ENCODE measurements at regions not wholly inside any gene's neighbourhood (a gene's known extent, or its start where the extent isn't known, plus 50 kb on each side); places are given as distances from the start of the nearest gene placed in this dataset.

- POLR2A ChIA-PET: no interaction called here
- H3K36me3 ChIP-seq (ENCODE audit: control insufficient read depth in 1 of 2, insufficient read depth in 2 of 2, low read length in 2 of 2): no peaks in the 10 kb centered on the region
- no peaks in the 10 kb centered on the region for H3K4me1 ChIP-seq (ENCODE audit: control insufficient read depth in 1 of 2, insufficient read depth in 2 of 2, low read length in 2 of 2)
- no peaks in the 10 kb centered on the region for H3K27me3 ChIP-seq (ENCODE audit: insufficient read depth, low read length)
- no peak overlapping the region for H3K27ac ChIP-seq (ENCODE audit: low read depth, low read length)
- H3K4me2 ChIP-seq (ENCODE audit: low read length): no peak overlapping the region
- CTCF ChIA-PET: no interaction called here
- no peak for DNase-seq (ENCODE audit: low read depth, low spot score)
- no peaks in the 10 kb centered on the region for H4K20me1 ChIP-seq (ENCODE audit: insufficient read depth)
- no peak for ATAC-seq
- H2AFZ ChIP-seq (ENCODE audit: low read depth, low read length, poor library complexity, severe bottlenecking): no peak overlapping the region
- intact Hi-C loops (cut with micrococcal nuclease): no loop called here
- H3K9me3 ChIP-seq (ENCODE audit: control insufficient read depth in 1 of 2, insufficient read depth in 1 of 2, low read depth in 1 of 2, low read length in 2 of 2): peaks cover 0 to 44% of the 10 kb centered on the region in 2 experiments; a peak in 2 of 4 replicates
- no TSS peak for BruUV-seq (replicated peaks)
- H3K9ac ChIP-seq (ENCODE audit: low read length): no peak overlapping the region
- H3K9me2 ChIP-seq (ENCODE audit: insufficient read depth): no peaks in the 10 kb centered on the region
- RAD21 ChIA-PET (ENCODE audit: low non-redundant PET in 1 of 2, low total read pairs in 2 of 2, uncharacterized antibody in 2 of 2, unreplicated experiment in 2 of 2): no interaction called here
- H3K79me2 ChIP-seq (ENCODE audit: insufficient read depth, low read length): no peaks in the 10 kb centered on the region
- no peak overlapping the region for H3K4me3 ChIP-seq (replicated peaks in 1 of 2; ENCODE audit: low read depth in 1 of 2, low read length in 2 of 2)
- TF ChIP-seq YY1 (IDR thresholded peaks at IDR 0.05; ENCODE audit: extremely low read depth, insufficient replicate concordance, low read depth, low read length) (no peak), RAD21 (IDR thresholded peaks at IDR 0.05; ENCODE audit: low read depth) (no peak), EGR1 (IDR thresholded peaks at IDR 0.05; ENCODE audit: low read depth) (no peak), EZH2 (IDR thresholded peaks at IDR 0.05) (no peak), SRF (IDR thresholded peaks at IDR 0.05; ENCODE audit: low read depth) (no peak), ZBTB33 (IDR thresholded peaks at IDR 0.05; ENCODE audit: extremely low read depth, insufficient replicate concordance, low read length) (no peak), ELF1 (IDR thresholded peaks at IDR 0.05; ENCODE audit: borderline replicate concordance, low read depth) (no peak), JUND (IDR thresholded peaks at IDR 0.05) (no peak), TCF7L2 (IDR thresholded peaks at IDR 0.05; ENCODE audit: borderline replicate concordance, extremely low read depth, insufficient read depth, insufficient read length) (no peak), CTCF (IDR thresholded peaks at IDR 0.05 in 2 of 3, conservative IDR thresholded peaks at IDR 0.05 in 1 of 3; ENCODE audit: borderline replicate concordance in 1 of 3, insufficient read depth in 1 of 3, low read depth in 2 of 3, low read length in 2 of 3) (no peak), POLR2A (IDR thresholded peaks at IDR 0.05; ENCODE audit: borderline replicate concordance, extremely low read depth, insufficient read depth, insufficient read length) (no peak), ZFX (IDR thresholded peaks at IDR 0.05) (no peak), FOSL1 (IDR thresholded peaks at IDR 0.05; ENCODE audit: low read depth) (no peak), ZNF274 (IDR thresholded peaks at IDR 0.05; ENCODE audit: low read depth, low read length) (no peak), CEBPB (IDR thresholded peaks at IDR 0.05; ENCODE audit: low read depth) (no peak), SP1 (IDR thresholded peaks at IDR 0.05; ENCODE audit: low read depth) (no peak), SIN3A (IDR thresholded peaks at IDR 0.05; ENCODE audit: low read depth) (no peak), MAX (IDR thresholded peaks at IDR 0.05) (no peak), EZH2phosphoT487 (IDR thresholded peaks at IDR 0.05; ENCODE audit: borderline replicate concordance) (no peak), CBX3 (IDR thresholded peaks at IDR 0.05; ENCODE audit: low read depth) (no peak)
Observed at GRCh38 chr15:26106556-26106955, 243.4 kb upstream of the ATP10A start.
